HG02571 (cell line): ENCODE measurements at regions not wholly inside any gene's neighbourhood (a gene's known extent, or its start where the extent isn't known, plus 50 kb on each side); places are given as distances from the start of the nearest gene placed in this dataset.

Experiments used
- ATAC-seq: cut with Tn5 transposase; IDR thresholded peaks from one replicate; pipeline ENCODE4 v1.9.1; 2021; ENCODE audit warnings: mild to moderate bottlenecking, moderate library complexity; ENCODE audit not compliant: unreplicated experiment

GRCh38 chr9:116059466-116059865, 94.1 kb upstream of the PAPPA start:
- no peak for ATAC-seq

- no peak for ATAC-seq
Observed at GRCh38 chr9:116060631-116061030, 93.0 kb upstream of the PAPPA start.

GRCh38 chr9:116061546-116062205, 91.9 kb upstream of the PAPPA start:
- ATAC-seq: no peak

GRCh38 chr9:116062206-116062550, 91.4 kb upstream of the PAPPA start:
- no peak for ATAC-seq

- ATAC-seq: no peak
Observed at GRCh38 chr9:116064970-116065369, 88.6 kb upstream of the PAPPA start.

- no peak for ATAC-seq
Observed at GRCh38 chr9:116066221-116066620, 87.4 kb upstream of the PAPPA start.

- no peak for ATAC-seq
Observed at GRCh38 chr9:116067566-116067965, 86.0 kb upstream of the PAPPA start.

GRCh38 chr9:116070256-116070914, 83.2 kb upstream of the PAPPA start:
- ATAC-seq: no peak

- no peak for ATAC-seq
Observed at GRCh38 chr9:116072046-116072445, 81.5 kb upstream of the PAPPA start.

GRCh38 chr9:116073826-116074225, 79.8 kb upstream of the PAPPA start:
- ATAC-seq: no peak

GRCh38 chr9:116074658-116075057, 78.9 kb upstream of the PAPPA start:
- ATAC-seq: no peak

GRCh38 chr9:116075191-116075590, 78.4 kb upstream of the PAPPA start:
- ATAC-seq: no peak

GRCh38 chr9:116078640-116079039, 75.0 kb upstream of the PAPPA start:
- no peak for ATAC-seq

- ATAC-seq: no peak
Observed at GRCh38 chr9:116080561-116080960, 73.0 kb upstream of the PAPPA start.

- ATAC-seq: no peak
Observed at GRCh38 chr9:116081435-116082115, 72.0 kb upstream of the PAPPA start.

GRCh38 chr9:116083837-116084236, 69.8 kb upstream of the PAPPA start:
- ATAC-seq: no peak

GRCh38 chr9:116084497-116084896, 69.1 kb upstream of the PAPPA start:
- no peak for ATAC-seq

- no peak for ATAC-seq
Observed at GRCh38 chr9:116087246-116087645, 66.3 kb upstream of the PAPPA start.

GRCh38 chr9:116087751-116088194, 65.8 kb upstream of the PAPPA start:
- ATAC-seq: no peak

- ATAC-seq: no peak
Observed at GRCh38 chr9:116088396-116088795, 65.2 kb upstream of the PAPPA start.

- no peak for ATAC-seq
Observed at GRCh38 chr9:116090030-116090770, 63.4 kb upstream of the PAPPA start.

- no peak for ATAC-seq
Observed at GRCh38 chr9:116094846-116095245, 58.7 kb upstream of the PAPPA start.
